ENCODE measurements at regions not wholly inside any gene's neighbourhood (a gene's known extent, or its start where the extent isn't known, plus 50 kb on each side); places are given as distances from the start of the nearest gene placed in this dataset.

DNA sequence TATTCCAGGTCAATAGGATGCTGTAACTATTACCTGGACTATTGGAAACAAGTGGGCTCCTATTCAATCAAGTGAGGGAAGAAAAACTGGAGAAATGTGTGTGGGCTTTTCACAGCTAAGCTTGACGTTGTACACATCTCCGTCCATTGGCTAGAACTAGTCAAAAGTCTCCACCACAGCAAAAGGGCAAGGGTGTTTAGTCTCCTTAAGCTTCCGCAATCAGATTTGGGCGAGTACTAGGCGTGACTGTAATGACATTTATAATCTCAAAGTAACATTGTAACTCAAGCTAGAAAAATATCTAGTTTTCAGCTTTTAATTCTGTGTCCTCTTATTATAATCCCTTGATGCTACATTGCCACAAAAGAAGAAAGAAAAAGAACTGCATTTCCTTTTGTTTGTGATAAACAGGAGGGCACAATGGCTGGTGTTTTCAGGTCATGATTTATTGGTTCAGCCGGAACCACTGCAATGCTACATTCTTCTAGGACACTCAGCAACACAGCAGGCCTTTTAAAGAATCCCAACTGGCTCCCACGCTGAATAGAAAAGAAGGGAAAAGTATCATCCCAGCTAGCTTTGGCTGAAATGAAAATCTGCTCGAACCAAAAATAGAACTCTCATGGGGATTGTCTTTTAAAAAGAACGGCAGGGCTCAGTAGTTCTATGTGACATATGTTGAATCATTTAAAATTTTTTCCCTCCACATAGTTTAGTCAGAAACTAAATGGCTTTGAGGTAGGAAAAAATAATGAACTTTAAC lies 387.7 kb downstream of the BTBD3 start:
- no peak for DNase-seq

DNA sequence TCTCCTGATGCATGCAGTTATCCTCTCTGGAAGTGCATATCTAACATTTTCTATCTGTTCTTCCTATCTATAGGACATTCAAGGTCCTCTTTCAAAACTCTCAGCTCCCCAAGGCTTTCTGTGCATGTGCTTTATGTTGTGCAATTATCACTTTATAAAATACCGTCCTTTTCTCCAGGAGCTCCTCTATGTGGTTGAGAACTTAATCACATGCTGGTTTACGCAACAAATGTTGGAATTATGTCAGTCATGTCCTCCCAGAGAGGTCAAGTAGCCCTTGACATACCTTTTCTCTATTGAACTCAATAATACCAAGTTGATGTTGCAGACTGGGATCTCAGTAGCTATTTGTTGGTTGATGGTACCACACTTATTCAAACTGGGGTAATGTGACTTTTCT lies 388.4 kb downstream of the BTBD3 start:
- DNase-seq, result no peak

DNA sequence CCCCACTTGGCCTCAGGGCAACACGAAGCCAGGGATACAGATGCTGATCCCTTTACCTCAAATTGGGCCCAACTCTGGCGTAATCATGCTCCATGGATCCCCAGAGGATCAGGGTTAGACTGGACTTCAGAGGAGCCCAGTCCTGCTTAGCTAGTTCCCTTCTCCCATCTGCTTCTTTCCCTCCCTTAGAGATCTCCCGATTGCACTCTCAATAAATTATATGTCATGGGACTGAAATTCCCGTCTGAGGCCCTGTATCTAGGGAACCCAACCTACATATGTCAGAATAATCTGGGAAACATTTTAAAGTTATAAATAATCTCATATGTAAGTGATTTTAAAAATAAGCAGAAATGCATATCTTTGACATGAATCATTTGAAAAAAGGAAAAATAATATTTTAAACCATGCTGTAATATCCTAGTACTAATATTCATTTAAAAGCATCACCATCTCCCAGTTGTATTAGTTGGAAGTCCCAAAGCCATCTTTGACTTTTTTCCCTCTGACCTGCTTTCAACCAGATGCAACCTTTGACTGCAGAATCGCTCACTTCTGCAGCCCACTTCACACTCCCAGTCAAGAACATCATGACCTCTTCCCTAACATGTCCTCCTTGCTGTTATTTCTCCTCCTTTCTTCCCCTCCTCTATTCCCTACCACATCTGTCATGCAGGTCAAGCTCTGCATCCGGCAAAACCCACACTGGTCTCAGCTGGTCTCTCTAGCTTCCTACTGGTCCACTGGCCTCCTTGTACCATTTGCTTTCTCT lies 393.6 kb downstream of the BTBD3 start:
- no peak for DNase-seq

DNA sequence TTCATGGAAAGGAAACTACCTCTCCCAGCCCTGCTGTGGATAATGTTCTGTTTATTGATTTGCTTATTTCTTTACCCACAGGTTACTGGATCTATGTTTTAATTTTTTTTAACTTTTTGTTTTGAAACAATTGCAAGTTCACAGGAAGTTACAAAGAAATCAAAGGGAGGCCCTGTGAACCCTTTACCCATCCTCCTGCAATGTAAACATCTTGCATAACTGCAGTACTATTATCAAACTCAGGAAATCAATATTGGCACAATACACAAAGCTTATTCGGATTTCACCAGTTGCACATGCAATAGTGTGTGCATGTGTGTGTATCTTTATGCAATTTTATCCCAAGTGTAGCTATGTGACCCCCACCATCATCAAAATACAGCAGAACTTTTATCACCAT lies 398.0 kb downstream of the BTBD3 start:
- DNase-seq, result no peak

DNA sequence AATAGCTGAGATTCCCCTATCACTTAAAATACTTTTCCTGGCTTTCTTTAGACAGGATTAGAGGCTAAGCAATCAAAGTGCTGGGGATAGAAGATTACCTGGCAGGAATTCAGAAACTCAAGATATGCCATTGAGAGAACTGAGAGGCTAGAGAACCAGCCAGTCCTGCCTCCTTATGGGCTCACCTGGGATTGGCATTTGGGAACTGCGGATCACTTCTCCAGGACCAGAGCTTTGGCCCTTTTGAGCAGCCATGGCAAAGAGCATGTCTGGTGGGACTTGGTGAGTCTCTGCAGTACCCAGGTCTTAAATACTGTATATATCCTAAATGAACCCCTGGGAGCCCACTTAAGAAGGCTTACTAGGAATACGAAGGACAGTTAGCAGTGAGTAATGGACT lies 399.1 kb downstream of the BTBD3 start:
- DNase-seq, result no peak

DNA sequence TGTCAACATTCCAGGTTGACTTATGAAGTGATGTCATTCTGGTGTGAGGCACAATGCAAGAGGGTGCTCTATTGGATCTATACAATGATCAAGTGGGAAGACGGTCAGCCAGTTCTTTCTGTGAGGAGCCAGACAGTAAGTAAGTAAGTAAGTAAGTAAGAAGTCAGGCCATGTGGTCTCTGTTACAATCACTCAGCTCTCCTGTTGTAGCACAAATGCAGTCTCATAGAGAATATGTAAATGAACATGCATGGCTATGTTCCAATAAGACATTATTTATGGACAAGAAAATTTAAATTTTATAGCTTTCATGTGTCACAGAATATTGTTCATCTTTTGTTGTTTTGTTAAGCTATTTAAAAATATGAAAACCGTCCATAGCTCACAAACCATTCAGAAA lies 399.7 kb downstream of the BTBD3 start:
- DNase-seq, result no peak

DNA sequence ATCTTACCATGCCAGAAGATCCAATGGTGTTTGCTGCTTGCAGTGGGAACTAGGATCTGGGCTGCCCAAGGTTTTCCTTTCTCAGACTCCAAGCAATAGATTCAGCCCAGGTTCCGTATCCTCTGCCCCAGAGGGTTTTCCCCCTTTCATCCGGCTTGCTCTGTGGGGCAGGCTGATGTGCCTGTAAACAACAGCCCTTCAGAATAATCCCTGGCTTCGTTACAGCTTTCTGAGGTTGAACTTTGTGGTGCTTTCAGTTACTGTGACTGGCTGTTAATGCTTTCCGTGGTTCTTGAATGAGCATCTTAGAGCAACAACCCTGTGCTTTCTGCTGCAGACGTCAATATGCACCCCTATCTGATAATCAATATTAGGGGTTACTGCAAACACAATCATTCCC lies 400.4 kb downstream of the BTBD3 start:
- DNase-seq, result no peak

DNA sequence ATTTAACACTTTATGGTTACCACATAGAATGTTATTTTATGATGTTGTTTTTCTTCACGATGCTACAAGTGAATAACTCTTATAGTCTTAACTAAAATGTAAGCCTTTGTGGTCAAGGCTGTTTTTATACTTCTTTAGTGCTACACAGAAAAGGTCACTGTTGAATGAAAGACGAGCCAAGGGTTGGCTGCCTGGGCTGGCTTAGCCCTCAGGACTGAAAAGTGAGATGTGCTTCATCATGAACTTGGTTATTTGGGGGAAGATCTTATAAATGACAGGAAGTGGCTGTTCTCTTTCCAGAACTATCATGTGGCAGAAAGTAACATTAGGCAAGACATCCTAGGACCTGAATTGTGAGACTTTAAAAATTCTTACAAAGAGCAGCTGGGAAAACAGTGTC lies 404.0 kb downstream of the BTBD3 start:
- DNase-seq, result no peak

DNA sequence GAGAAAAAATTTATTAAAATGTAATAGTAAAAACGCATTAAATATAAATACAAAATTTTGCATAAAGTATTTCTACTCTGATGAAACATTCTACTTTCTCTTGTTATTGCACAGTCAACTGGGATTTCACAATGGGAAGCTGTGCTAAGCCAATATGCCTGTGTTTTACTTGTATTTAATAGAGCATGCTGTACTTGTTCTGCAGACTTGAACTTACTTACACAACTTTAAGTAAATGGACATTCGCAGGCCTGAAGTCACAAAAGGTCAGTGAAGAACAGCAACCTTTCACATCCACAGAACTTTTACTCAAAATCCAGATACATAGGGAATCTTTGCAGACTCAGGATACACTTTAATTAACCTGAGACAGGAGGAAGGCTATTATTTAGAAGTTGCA lies 409.5 kb downstream of the BTBD3 start:
- no peak for DNase-seq

DNA sequence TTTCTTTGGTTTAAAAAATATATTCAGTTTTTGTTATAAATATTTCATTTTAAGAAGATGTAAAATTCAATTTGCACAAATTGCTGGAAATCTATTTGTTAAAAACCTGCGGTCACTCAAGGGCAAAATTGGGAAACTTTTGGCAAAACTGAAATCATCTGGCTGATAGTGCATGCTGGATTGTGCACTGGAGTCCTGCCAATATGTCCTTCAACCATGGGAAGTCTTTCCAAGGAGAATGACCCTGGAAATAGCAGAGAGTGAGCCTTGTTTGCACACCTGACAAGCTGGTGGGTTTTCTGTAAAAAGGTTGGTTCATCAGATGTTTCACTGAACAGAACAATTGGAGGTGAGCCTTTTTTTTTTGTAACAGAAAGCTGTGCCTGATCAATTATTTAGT lies 413.5 kb downstream of the BTBD3 start:
- no peak for DNase-seq

DNA sequence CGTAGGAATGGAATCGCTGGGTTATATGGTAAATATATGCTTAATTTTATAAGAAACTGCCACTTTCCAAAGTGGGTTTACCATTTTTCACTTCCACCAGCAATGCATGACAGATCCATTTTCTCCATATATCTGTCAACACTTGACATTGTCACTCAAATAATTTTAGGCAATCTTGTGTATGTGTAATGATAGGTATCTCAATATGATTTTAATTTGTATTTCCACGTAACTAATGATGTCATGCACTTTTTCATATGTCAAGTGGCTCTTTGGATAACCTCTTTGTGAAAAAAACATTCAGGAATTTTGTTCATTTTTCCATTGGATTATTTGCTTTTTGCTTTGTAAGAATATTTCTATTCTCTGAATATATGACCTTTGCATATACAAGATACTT lies 419.9 kb downstream of the BTBD3 start:
- DNase-seq, result no peak

DNA sequence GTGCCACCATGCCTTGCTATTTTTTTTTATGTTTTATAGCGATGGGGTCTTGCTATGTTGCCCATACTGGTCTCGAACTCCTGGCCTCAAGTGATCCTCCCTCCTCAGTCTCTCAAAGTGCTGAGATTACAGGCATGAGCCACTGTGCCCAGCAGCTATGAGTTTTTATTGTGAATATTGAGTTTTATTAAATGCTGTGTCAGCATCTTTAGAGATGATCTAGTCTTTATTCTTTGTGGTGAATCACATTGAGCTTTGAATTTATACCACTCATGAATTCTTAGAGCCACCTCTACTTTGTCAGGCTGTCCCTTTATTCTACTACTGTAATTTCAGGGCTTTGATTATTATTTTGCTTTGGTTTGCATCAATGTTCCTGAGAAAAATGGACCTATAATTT lies 428.3 kb downstream of the BTBD3 start:
- DNase-seq, result no peak

DNA sequence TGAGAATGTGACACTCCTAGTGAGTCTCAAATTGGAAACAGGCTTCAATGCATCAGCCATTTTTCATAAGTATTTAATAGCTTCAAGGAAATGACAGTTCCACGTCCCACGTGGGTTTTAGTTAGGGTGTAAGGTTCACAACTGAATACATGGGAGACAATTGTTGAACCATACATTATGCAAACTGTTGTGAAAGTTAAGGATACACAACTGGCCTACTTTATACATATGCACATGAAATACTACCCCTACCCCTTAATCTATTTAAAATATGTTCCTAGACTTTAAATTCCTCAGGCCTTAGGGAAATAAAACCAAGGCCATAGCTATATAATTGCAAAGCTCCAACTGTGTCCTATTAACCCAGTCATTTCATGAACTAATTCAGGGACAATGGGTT lies 436.1 kb downstream of the BTBD3 start:
- DNase-seq, result no peak

DNA sequence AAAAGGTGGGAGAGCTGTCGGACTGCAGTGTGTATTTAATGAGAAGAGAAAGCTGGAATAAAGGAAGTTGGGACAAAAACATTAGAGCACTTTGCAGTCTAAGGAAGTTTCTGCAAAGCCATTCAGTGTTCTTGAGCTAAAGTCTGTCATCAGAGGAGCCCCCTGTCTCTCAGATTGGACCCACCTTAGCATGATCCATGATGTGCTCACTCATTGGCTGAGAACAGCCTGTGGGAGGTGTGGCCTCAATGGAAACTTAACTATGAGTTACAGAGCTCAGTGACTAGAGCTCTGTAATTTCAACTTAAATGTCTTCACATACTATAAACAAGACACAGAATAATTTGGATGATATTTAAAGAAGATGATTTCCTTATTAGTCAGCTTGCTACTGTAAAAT lies 437.0 kb downstream of the BTBD3 start:
- DNase-seq, result no peak

DNA sequence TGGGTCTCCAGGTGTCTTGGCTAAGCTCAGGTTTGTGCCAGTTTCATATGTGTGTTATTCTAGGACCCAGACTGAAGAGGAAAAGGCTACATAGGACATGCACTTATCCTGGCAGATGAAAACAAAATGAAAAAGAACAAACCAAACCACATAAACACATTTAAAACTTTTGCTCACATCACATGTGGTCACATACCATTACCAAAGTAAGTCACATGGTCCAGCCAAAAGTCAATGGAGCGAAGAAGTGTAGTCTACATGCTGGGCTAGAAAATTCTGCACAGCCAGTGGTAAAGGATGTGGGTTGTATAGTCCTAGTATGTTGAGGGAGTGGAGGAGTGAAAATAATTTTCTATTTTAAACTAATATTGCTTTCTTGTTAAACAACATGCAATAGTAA lies 437.5 kb downstream of the BTBD3 start:
- no peak for DNase-seq

DNA sequence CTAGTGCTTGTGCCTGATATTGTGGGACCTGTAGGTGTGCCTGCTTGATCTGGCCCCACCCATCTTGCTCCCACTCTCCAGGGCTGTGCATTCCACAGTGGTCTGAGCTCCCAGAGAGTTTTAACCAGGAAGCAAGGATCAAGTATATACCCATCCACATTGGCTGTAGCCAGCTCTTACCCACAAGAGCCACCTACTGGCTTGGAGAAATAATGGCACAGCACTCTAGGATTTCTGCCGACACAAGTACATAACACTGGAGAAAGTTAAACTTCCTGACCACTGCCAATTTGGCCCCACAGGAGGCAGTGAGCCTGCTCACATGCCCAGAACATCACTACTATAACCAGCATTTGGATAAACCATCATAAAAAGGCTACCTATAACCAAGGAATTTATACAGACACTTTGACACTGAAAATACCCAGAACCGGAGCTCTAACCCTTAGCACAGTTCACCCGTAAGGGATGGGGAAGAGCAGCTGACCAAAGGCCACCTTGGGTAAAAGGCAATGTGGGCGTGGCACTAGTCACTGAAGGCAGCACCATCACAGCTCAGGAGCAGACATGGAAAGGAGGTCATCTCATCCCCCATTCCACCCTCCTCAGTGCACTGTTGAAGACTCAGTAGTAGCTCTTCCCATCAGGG lies 440.4 kb downstream of the BTBD3 start:
- no peak for DNase-seq

DNA sequence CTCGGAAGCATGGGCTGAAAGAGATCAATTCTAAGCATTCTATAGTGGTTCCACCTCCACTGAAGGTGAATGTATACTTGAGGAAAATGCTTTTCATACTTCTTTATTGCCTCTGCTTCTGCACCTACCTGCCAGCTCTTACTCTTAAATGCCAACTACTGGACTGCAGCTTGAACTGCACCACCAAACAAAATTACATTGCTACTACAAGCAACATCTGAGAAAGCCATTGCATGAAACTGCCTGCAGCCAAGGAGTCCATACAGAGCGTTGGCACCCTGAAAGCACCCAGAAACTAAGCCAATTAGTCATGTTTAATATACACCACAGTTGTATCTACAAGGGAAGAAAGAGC lies 440.9 kb downstream of the BTBD3 start:
- DNase-seq, result no peak

DNA sequence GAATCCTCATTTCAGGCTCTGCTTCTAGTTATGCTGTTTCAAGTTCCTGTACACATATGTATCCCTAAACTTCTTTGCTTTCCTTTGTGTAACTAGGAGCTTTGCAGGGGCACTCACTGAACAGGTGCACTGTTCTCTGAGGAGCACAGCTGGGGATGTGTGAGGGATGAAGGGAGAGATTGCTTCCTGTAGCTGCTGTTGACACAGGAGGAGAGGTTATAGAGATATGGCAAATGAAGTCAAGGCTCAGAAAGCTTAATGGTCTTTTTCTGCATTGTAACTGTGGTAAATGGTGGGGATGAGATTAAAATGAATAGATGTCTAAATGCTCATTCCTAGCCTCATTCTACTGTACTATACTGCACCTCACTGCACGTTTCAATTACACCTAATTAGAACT lies 454.3 kb downstream of the BTBD3 start:
- no peak for DNase-seq

DNA sequence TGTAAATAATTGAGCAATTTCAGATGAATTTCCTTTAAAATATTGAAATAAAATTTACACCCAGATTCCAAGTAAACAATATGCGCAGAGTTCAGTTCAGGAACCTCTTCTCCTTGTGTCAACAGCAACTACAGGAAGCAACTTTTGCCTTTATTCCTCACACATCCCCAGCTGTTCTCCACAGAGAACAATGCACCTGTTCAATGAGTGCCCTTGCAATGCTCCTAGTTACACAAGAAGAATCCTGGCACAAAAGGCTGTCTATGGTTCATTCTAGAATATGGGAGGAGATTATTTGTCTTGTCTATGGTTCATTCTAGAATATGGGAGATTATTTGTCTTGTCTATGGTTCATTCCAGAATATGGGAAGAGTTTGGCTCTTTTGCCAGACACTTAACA lies 454.9 kb downstream of the BTBD3 start:
- DNase-seq, result no peak

DNA sequence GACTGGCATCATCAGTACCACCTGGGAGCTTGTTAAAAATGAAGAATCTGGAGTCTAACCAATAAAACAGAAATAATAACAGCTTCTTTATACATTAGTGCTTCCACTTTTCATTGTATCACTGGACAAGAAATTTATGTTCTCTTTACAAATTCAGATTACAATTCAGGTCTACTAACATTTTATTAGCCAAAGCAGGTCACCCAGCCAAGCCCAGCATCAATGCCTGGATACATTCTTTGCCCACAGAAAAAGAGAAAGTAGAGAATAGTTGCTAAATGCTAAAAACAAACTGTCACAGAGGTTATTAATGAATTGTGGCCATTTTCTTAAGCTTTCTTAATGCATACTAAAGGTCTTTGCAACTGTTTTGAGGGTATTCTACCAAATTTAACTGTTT lies 458.3 kb downstream of the BTBD3 start:
- DNase-seq, result no peak

DNA sequence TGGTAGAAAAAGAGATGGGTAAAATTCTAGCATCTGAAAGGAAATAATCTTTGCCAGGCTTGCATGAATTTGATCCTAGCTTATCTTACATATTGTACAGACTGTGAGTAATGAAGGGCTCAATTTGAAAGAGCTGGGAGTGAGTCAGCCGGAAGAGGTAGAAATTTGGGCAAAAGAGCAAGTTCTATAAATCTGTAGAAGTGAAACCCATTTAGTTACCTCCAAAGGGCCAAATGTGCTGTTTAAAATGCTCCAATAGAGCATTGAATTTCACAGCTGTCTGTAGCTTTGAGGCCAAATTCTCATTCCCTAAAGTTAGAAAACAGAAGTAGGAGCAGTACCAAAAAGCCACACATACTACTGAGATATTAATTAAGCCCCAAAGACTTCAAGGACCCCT lies 466.1 kb downstream of the BTBD3 start:
- DNase-seq, result no peak

DNA sequence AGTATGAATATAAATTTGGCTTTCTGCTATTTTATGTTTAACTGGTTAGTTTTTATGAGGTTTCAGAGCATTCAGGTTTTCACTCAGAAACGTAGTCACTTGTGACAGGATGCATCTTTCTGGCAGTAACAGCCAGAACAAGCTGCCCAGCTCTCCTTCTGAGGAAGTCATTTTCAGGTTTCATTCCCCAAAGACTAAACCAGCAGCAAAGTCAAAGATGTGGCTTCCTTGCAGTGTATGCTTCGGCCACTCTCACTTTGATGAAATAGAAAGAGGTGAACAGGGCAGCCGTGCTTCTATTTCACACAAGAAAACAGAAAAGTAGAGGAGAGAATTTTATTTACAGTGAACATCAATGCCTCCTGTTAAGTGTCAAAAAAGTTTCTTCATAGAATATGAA lies 469.1 kb downstream of the BTBD3 start:
- DNase-seq, result no peak

DNA sequence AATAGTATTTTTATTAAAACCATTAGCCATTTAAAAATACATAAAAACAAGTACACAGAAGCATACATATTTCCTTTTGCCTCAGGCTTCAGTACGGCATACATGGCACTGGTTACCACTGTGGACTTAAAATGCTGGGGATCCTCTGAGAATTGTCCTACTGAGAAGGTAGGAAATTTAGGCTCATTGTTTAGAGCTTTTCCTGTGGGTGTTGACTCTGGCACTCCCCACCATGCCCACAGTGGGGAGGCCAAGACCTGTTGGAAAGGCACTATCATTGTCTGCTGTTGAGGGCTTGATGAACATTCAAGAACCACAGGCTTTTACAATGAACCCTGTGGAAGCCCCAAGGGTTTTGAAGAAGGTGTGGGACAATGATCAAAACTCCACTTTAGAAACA lies 473.4 kb downstream of the BTBD3 start:
- no peak for DNase-seq

DNA sequence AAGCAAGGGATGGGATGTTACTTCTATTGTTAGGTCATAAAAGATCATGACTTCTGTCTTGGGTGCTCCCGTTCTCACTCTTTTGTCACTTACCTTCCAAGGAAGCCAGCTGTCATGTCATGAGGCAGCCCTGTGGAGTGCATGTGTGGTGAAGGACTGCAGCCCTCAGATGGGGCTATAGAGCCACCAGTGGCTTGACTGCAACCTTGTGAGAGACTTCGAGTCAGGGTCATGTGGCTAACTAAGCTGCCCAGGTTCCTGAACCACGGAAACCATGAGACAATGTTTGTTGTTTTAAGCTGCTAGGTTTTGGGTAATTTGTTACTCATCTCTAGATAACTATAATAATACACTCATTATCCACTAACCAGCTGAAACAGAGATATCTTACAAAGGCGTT lies 477.1 kb downstream of the BTBD3 start:
- DNase-seq, result no peak

Data from hematopoietic multipotent progenitor cell treated with erythropoietin and hydrocortisone succinate and interleukin-3 and kit ligand, for 8 days (in vitro differentiated cells).